Peyer's patch (tissue), 4 donors: ENCODE measurements at regions not wholly inside any gene's neighbourhood (a gene's known extent, or its start where the extent isn't known, plus 50 kb on each side); places are given as distances from the start of the nearest gene placed in this dataset.
"Not testable (repeated sequence)": the region's sequence is repeated elsewhere in the genome, so short reads cannot be mapped to it uniquely, and the experiment has no call there.

ENCODE experiments used
- DNase-seq, 3 donors: peaks; one replicate each; pipeline ENCODE4 v3.0.0-alpha.2; 2017 to 2019
- H3K27ac ChIP-seq, 4 donors: fragments of 200-600 bp; sonication (generic); one replicate each; pipeline ENCODE4 v1.5.1; 2016 to 2019
- H3K27me3 ChIP-seq, 2 donors: fragments of 200-600 bp; sonication (generic); one replicate each; pipeline ENCODE4 v1.5.1; 2019
- H3K36me3 ChIP-seq, 3 donors: fragments of 200-600 bp; sonication (generic); one replicate each; pipeline ENCODE4 v1.5.1; 2016 to 2019
- H3K4me1 ChIP-seq, 4 donors: fragments of 200-600 bp; sonication (generic); one replicate each; pipeline ENCODE4 v1.5.1; 2016 to 2019
- H3K4me3 ChIP-seq, 4 donors: fragments of 200-600 bp; sonication (generic); 1 replicate in 3 of 4; 2 replicates in 1 of 4; pipeline ENCODE4 v1.5.1; 2016 to 2019; ENCODE audit warnings: mild to moderate bottlenecking in 1 of 4
- H3K9me3 ChIP-seq, 4 donors: fragments of 200-600 bp; sonication (generic); one replicate each; pipeline ENCODE4 v1.5.1; 2016 to 2019; ENCODE audit warnings: mild to moderate bottlenecking in 1 of 4
- POLR2A ChIP-seq, 2 donors: fragments of 450-650 bp; IDR thresholded peaks; one replicate each; pipeline ENCODE4 v1.5.1; 2017; ENCODE audit warnings: antibody characterized with exemption in 2 of 2, mild to moderate bottlenecking in 2 of 2, moderate library complexity in 2 of 2
- TF ChIP-seq, protein P1 (sequence below), 6 experiments: fragments of 450-650 bp in 4 of 6; fragments of 200-600 bp in 2 of 6; sonication (generic) in 1 of 6; IDR thresholded peaks; one replicate each; pipeline ENCODE4 v1.5.1; 2017 to 2019; ENCODE audit warnings: antibody characterized with exemption in 6 of 6, mild to moderate bottlenecking in 3 of 6, moderate library complexity in 1 of 6

- H3K36me3 ChIP-seq: no peaks in the 10 kb centered on the region
- TF ChIP-seq, protein P1, sequence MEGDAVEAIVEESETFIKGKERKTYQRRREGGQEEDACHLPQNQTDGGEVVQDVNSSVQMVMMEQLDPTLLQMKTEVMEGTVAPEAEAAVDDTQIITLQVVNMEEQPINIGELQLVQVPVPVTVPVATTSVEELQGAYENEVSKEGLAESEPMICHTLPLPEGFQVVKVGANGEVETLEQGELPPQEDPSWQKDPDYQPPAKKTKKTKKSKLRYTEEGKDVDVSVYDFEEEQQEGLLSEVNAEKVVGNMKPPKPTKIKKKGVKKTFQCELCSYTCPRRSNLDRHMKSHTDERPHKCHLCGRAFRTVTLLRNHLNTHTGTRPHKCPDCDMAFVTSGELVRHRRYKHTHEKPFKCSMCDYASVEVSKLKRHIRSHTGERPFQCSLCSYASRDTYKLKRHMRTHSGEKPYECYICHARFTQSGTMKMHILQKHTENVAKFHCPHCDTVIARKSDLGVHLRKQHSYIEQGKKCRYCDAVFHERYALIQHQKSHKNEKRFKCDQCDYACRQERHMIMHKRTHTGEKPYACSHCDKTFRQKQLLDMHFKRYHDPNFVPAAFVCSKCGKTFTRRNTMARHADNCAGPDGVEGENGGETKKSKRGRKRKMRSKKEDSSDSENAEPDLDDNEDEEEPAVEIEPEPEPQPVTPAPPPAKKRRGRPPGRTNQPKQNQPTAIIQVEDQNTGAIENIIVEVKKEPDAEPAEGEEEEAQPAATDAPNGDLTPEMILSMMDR (IDR thresholded peaks at IDR 0.05): no peak
- no peak for TF ChIP-seq POLR2A (IDR thresholded peaks at IDR 0.05)
- H3K4me1 ChIP-seq: no peaks in the 10 kb centered on the region
- no peak overlapping the region for H3K4me3 ChIP-seq
- no peaks in the 10 kb centered on the region for H3K27me3 ChIP-seq
- DNase-seq: no peak
- H3K27ac ChIP-seq: no peak overlapping the region
- H3K9me3 ChIP-seq: no peaks in the 10 kb centered on the region
Observed at GRCh38 chr18:70578480-70578879, 289.6 kb downstream of the SOCS6 start.

DNA sequence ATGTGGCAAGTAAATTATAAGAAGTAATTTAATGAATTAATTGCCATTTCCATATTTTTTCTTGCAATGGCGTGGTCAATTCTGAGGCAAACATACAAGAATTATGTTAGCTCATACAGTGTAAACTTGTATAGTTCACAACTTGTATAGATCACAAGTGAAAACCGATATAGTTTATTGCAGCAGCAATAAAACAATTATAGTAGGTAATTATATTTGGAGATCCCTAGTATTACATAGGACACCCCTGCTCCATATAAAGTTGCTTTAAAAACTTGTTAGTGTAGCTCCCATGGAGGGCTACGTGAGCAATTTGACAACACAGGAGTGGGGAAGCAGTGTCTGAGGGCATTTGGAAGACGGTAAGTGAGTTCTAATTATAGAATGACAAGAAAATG is 288.2 kb downstream of the SOCS6 start:
- Histone ChIP-seq H3K4me1 (no peaks in the 10 kb centered on the region), H3K27me3 (no peaks in the 10 kb centered on the region), H3K36me3 (no peaks in the 10 kb centered on the region), H3K9me3 (no peaks in the 10 kb centered on the region), H3K27ac (no peak overlapping the region), H3K4me3 (no peak overlapping the region)
- DNase-seq: no peak
- TF ChIP-seq, protein P1 (IDR thresholded peaks at IDR 0.05): no peak
- TF ChIP-seq POLR2A (IDR thresholded peaks at IDR 0.05): no peak

GRCh38 chr18:70576276-70577022 is 287.6 kb downstream of the SOCS6 start:
- no peak for TF ChIP-seq POLR2A (IDR thresholded peaks at IDR 0.05)
- TF ChIP-seq, protein P1 (IDR thresholded peaks at IDR 0.05): no peak
- H3K4me1 ChIP-seq: no peaks in the 10 kb centered on the region
- H3K36me3 ChIP-seq: no peaks in the 10 kb centered on the region
- H3K4me3 ChIP-seq: no peak overlapping the region
- H3K9me3 ChIP-seq: no peaks in the 10 kb centered on the region
- H3K27me3 ChIP-seq: no peaks in the 10 kb centered on the region
- no peak for DNase-seq
- H3K27ac ChIP-seq: no peak overlapping the region

GRCh38 chr18:70574951-70575350 is 286.1 kb downstream of the SOCS6 start:
- DNase-seq, H3K4me1 ChIP-seq: not testable (repeated sequence)

GRCh38 chr18:70569647-70570046 is 280.8 kb downstream of the SOCS6 start:
- H3K4me1 ChIP-seq, H3K9me3 ChIP-seq, H3K27me3 ChIP-seq, H3K27ac ChIP-seq, H3K4me3 ChIP-seq, DNase-seq, H3K36me3 ChIP-seq: not testable (repeated sequence)

More at GRCh38 chr18:70574951-70575350, 286.1 kb downstream of the SOCS6 start:
- H3K36me3 ChIP-seq, H3K27ac ChIP-seq, H3K9me3 ChIP-seq, H3K4me3 ChIP-seq, H3K27me3 ChIP-seq: not testable (repeated sequence)

DNA sequence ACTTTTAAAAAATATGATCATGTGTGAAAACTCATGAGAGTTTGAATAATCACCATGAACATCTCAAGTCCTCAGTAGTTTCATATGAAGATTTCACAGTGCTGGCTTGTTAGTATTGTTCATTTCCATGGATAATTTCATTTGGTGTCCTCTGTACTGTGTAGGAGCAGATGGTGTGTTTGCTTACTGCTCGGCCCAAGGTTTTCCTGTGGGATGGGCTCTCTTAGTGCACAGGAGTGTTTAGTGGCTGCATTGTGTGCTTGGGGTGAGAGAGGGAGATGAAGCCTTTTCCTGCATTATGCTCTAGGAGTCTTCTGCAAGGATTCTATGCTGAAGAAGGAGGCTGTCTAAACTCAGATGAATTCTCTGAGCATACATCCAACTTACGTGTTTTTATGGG is 270.6 kb downstream of the SOCS6 start:
- TF ChIP-seq POLR2A (IDR thresholded peaks at IDR 0.05): no peak
- TF ChIP-seq, protein P1 (IDR thresholded peaks at IDR 0.05): no peak
- Histone ChIP-seq H3K4me1 (no peaks in the 10 kb centered on the region), H3K27ac (no peak overlapping the region), H3K36me3 (no peaks in the 10 kb centered on the region), H3K9me3 (no peaks in the 10 kb centered on the region), H3K4me3 (no peak overlapping the region), H3K27me3 (no peaks in the 10 kb centered on the region)
- no peak for DNase-seq

DNA sequence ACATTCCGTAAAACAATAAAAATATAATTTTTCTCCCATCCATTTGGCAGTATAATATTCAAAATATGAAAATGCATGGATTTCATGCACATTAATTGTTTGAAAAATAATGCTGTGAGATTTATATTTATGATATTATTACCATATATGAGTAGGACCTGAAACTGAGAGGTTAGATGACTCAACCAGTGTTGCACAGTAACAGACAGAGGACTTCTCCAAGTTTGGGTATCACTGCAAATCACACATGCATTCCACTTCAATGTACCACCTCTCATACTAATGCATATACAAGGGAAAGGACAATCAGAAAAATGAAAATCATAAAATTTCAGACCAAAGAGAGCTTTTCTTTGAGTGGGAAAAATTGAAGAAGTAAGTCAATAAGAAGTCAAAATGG is 269.5 kb downstream of the SOCS6 start:
- no peak overlapping the region for H3K27ac ChIP-seq
- no peak for TF ChIP-seq POLR2A (IDR thresholded peaks at IDR 0.05)
- TF ChIP-seq, protein P1 (IDR thresholded peaks at IDR 0.05): no peak
- H3K36me3 ChIP-seq: no peaks in the 10 kb centered on the region
- H3K4me3 ChIP-seq: no peak overlapping the region
- H3K9me3 ChIP-seq: no peaks in the 10 kb centered on the region
- no peak for DNase-seq
- no peaks in the 10 kb centered on the region for H3K4me1 ChIP-seq
- H3K27me3 ChIP-seq: no peaks in the 10 kb centered on the region
